ENCODE measurements at regions not wholly inside any gene's neighbourhood (a gene's known extent, or its start where the extent isn't known, plus 50 kb on each side); places are given as distances from the start of the nearest gene placed in this dataset.
"Not testable (repeated sequence)": the region's sequence is repeated elsewhere in the genome, so short reads cannot be mapped to it uniquely, and the experiment has no call there.

- CTCF ChIA-PET; H3K4me3 ChIP-seq (ENCODE audit: low read depth, low read length); H3K4me1 ChIP-seq (ENCODE audit: control insufficient read depth, insufficient read depth, low read length); H3K36me3 ChIP-seq (ENCODE audit: control insufficient read depth in 2 of 2, insufficient read depth in 1 of 2, low read length in 2 of 2); POLR2A ChIA-PET; H3K9me3 ChIP-seq (ENCODE audit: control insufficient read depth, insufficient read depth, low read depth, low read length); H3K27ac ChIP-seq (ENCODE audit: extremely low read depth, low read depth, low read length): not testable (repeated sequence)
Observed at GRCh38 chr21:5162693-5163574, 5358.4 kb upstream of the TPTE start.

DNA sequence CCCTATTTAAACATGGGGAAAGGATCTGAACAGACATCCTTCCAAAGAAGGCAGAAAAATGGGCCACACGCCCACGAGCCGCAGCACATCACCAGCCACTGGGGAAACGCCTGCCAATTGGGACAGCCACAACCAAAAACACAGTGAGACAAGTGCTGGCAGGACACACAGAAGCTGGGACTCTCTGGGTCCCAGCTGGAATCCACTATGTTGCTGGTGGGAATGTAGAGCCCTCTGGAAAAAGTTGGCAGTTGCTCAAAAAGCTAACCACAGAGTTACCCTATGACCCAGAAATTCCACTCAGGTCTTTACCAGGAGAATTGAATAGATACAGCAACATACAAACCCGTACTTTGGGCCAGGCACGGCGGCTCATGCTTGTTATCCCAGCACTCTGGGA is 5355.6 kb upstream of the TPTE start:
- not testable (repeated sequence) for H3K4me1 ChIP-seq (ENCODE audit: control insufficient read depth, insufficient read depth, low read length)

More for the DNA sequence above, 5355.6 kb upstream of the TPTE start:
- H3K4me3 ChIP-seq (ENCODE audit: low read depth, low read length); CTCF ChIA-PET; H3K9me3 ChIP-seq (ENCODE audit: control insufficient read depth, insufficient read depth, low read depth, low read length); H3K36me3 ChIP-seq (ENCODE audit: control insufficient read depth in 2 of 2, insufficient read depth in 1 of 2, low read length in 2 of 2); H3K27ac ChIP-seq (ENCODE audit: extremely low read depth, low read depth, low read length); POLR2A ChIA-PET: not testable (repeated sequence)

All from HEK293 (cell line).